SK-N-MC (cell line): ENCODE measurements at regions not wholly inside any gene's neighbourhood (a gene's known extent, or its start where the extent isn't known, plus 50 kb on each side); places are given as distances from the start of the nearest gene placed in this dataset.

Experiments
- EZH2 ChIP-seq: fragments of 200-600 bp; sonication (generic); IDR thresholded peaks from one replicate; pipeline ENCODE4 v1.6.1; 2017; ENCODE audit warnings: antibody characterized with exemption
- POLR2AphosphoS5 ChIP-seq: IDR thresholded peaks from 2 replicates; pipeline ENCODE4 v1.6.1; 2012; ENCODE audit warnings: mild to moderate bottlenecking, low read depth, low read length, borderline replicate concordance

DNA sequence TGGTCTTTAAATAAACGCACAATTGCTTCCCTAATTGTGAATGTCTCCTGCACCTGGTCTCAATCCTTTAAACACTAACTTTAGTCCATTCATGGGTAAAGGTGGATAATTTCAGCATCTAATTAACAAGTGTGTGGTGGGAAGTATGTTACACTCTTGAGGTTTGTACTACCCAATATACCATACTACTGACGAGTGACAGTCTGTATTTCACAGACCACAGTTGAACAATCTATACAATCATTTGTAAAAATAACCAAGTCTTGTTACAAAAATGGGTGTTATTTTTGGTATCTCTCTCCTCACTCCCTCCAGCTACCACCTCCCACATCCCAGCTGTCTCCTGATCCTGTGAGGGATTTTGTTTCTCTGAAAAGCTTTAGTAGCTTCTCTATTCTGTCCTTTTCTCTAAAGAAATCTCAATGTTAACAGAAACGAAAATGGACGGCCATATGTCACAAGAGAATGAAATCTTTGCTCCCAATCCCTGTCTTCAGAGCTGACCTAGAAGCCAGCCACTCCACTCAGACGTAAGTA is 62.3 kb upstream of the ZNF366 start:
- TF ChIP-seq POLR2AphosphoS5 = no peak
- no peak for TF ChIP-seq EZH2
